SK-N-SH treated with all-trans-retinoic acid at 6 μM for 48 hours (cell line): ENCODE measurements at regions not wholly inside any gene's neighbourhood (a gene's known extent, or its start where the extent isn't known, plus 50 kb on each side); places are given as distances from the start of the nearest gene placed in this dataset.

Experiments used
- CSRNP3 ChIP-seq: fragments of 250-450 bp; sonication (Bioruptor Pico); IDR thresholded peaks from 2 replicates; pipeline ENCODE4 v1.5.1; 2021; ENCODE audit warnings: mild to moderate bottlenecking, moderate library complexity
- OSR1 ChIP-seq: fragments of 250-450 bp; sonication (Bioruptor Pico); IDR thresholded peaks from 2 replicates; pipeline ENCODE4 v1.8.0; 2022; ENCODE audit warnings: moderate library complexity, mild to moderate bottlenecking, inconsistent platforms
- TCF4 ChIP-seq: fragments of 250-450 bp; sonication (Bioruptor Pico); IDR thresholded peaks from 2 replicates; pipeline ENCODE4 v1.8.0; 2021; ENCODE audit warnings: mild to moderate bottlenecking, moderate library complexity, borderline replicate concordance
- ZFP30 ChIP-seq: fragments of 450-650 bp; formaldehyde crosslinking; IDR thresholded peaks from 2 replicates; pipeline ENCODE4 v1.5.0; 2022; ENCODE audit warnings: mild to moderate bottlenecking, moderate library complexity
- ZNF8 ChIP-seq: fragments of 450-650 bp; formaldehyde crosslinking; IDR thresholded peaks from 2 replicates; pipeline ENCODE4 v1.5.0; 2020; ENCODE audit warnings: mild to moderate bottlenecking, moderate library complexity

DNA sequence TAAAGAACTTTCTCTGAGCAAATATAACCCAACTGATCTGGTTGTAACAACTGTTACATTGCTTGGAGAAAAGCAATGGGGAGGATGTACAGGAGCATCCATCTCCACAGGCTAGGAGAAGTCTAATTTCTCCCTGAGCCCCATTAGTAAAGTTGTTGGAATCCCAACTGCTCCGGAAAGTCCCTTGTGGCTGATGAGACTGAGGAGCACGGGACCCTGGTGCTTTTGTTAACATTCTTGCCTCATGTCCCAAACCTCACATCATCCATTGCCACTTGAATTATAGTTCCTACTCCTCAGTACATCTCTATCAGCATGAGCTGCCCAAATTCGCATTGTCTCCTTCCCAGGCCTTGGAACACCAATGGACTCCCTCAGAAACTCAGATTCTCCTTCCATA, 260.6 kb upstream of the BMP2 start:
- no peak for TF ChIP-seq TCF4 (CRISPR knock-in tag)
- no peak for TF ChIP-seq ZNF8
- TF ChIP-seq ZFP30 (CRISPR knock-in tag) = no peak
- no peak for TF ChIP-seq OSR1
- no peak for TF ChIP-seq CSRNP3 (CRISPR knock-in tag)
